ENCODE measurements at regions not wholly inside any gene's neighbourhood (a gene's known extent, or its start where the extent isn't known, plus 50 kb on each side); places are given as distances from the start of the nearest gene placed in this dataset.

- Histone ChIP-seq H3K27me3 (no peaks in the 10 kb centered on the region), H3K36me3 (no peaks in the 10 kb centered on the region), H3K4me1 (no peaks in the 10 kb centered on the region), H3K9me3 (no peaks in the 10 kb centered on the region), H3K27ac (no peak overlapping the region), H3K4me3 (no peak overlapping the region)
- TF ChIP-seq POLR2A (IDR thresholded peaks at IDR 0.05) (no peak), EP300 (IDR thresholded peaks at IDR 0.05) (no peak), POLR2AphosphoS5 (IDR thresholded peaks at IDR 0.05) (no peak), CTCF (IDR thresholded peaks at IDR 0.05) (no peak)
- intact Hi-C loops (cut with DNase I) = no loop called here
- 80 to 82% methylated on average over 1 of the region's 1 CpG for WGBS, 2 donors
- no peak for DNase-seq
Observed at GRCh38 chr9:30036558-30036957, 2347.9 kb upstream of the ACO1 start.

DNA sequence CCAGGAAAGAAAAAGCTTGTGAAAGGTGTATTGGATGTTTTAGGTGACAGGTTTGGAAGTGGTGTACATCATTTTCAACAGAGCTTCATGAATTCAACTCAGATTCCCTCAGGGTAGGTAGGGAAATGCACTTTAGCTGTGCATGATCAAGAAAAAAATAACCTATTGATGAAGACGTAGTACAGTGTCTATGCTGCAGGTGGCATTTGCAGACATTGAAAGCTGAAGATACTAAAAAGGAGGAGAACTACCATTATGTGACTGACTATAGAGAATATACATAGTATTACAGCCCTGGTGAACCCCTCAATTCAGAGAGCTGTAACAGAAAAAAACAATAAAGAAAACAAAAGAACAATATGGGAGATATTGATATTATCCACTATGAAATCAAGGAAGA, 2344.7 kb upstream of the ACO1 start:
- TF ChIP-seq POLR2A (IDR thresholded peaks at IDR 0.05) = no peak
- no peak for TF ChIP-seq CTCF (IDR thresholded peaks at IDR 0.05)
- TF ChIP-seq EP300 (IDR thresholded peaks at IDR 0.05) = no peak
- TF ChIP-seq POLR2AphosphoS5 (IDR thresholded peaks at IDR 0.05) = no peak
- no peak overlapping the region for H3K27ac ChIP-seq
- H3K27me3 ChIP-seq = no peaks in the 10 kb centered on the region
- H3K4me3 ChIP-seq = no peak overlapping the region
- H3K9me3 ChIP-seq = no peaks in the 10 kb centered on the region
- H3K4me1 ChIP-seq = no peaks in the 10 kb centered on the region
- no peaks in the 10 kb centered on the region for H3K36me3 ChIP-seq
- no peak for DNase-seq
- intact Hi-C loops (cut with DNase I) = no loop called here
- 35 to 51% methylated on average over 1 of the region's 1 CpG for WGBS, 2 donors

DNA sequence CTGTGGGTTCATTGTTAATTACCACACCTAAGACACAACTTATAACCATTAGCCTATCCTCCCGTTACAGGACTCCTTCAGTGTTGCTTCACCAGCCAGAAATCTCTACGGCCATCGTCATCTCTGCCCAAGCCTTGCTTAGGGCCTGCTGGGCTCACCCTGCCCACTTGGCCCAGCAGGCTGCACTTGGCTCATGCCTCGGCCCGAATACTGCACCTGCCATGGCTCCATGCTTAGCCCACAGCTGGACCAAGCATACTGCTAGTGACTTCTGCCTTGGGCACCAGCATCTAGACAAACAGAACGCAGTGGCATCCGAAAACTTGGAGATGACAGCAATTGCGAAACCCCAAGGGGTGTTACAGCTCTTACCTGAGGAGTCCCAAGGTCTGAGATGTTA, 2336.0 kb upstream of the ACO1 start:
- whole genome bisulfite sequencing, 2 donors = 78 to 93% methylated on average over 8 of the region's 8 CpGs
- TF ChIP-seq CTCF (IDR thresholded peaks at IDR 0.05) (no peak), EP300 (IDR thresholded peaks at IDR 0.05) (no peak), POLR2A (IDR thresholded peaks at IDR 0.05) (no peak), POLR2AphosphoS5 (IDR thresholded peaks at IDR 0.05) (no peak)

DNA sequence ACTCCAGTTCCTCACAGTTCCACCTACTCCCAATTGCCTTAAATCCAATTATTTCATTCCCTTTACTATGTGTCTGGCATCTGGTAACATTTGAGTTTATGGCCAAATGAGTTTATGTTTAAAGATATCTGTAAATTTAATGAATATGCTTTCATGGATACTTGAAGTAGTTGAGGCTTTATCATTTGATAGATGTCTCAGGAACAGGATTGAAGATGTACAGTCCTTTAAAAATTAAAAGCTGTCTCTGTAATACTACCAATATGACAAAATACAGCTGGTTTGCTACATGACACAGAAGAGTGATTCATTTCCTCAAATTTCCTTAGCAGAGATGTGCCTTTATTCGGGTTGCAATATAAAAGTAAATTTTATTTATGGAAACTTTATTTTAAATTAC, 2326.0 kb upstream of the ACO1 start:
- WGBS, 2 donors = 75 to 83% methylated on average over 1 of the region's 1 CpG
- no peak overlapping the region for H3K4me3 ChIP-seq
- intact Hi-C loops (cut with DNase I) = no loop called here
- no peaks in the 10 kb centered on the region for H3K9me3 ChIP-seq
- no peak for DNase-seq
- H3K36me3 ChIP-seq = no peaks in the 10 kb centered on the region
- no peak overlapping the region for H3K27ac ChIP-seq
- H3K27me3 ChIP-seq = no peaks in the 10 kb centered on the region
- TF ChIP-seq POLR2AphosphoS5 (IDR thresholded peaks at IDR 0.05) = no peak
- no peak for TF ChIP-seq POLR2A (IDR thresholded peaks at IDR 0.05)
- no peak for TF ChIP-seq EP300 (IDR thresholded peaks at IDR 0.05)
- no peaks in the 10 kb centered on the region for H3K4me1 ChIP-seq

More for the DNA sequence above, 2336.0 kb upstream of the ACO1 start:
- Histone ChIP-seq H3K36me3 (no peaks in the 10 kb centered on the region), H3K4me1 (no peaks in the 10 kb centered on the region), H3K9me3 (no peaks in the 10 kb centered on the region), H3K4me3 (no peak overlapping the region), H3K27ac (no peak overlapping the region), H3K27me3 (no peaks in the 10 kb centered on the region)
- intact Hi-C loops (cut with DNase I) = no loop called here
- no peak for DNase-seq

- Histone ChIP-seq H3K4me3 (no peak overlapping the region), H3K36me3 (no peaks in the 10 kb centered on the region), H3K9me3 (no peaks in the 10 kb centered on the region), H3K4me1 (no peaks in the 10 kb centered on the region), H3K27me3 (no peaks in the 10 kb centered on the region), H3K27ac (no peak overlapping the region)
- intact Hi-C loops (cut with DNase I) = no loop called here
- no peak for TF ChIP-seq EP300 (IDR thresholded peaks at IDR 0.05)
- TF ChIP-seq POLR2AphosphoS5 (IDR thresholded peaks at IDR 0.05) = no peak
- TF ChIP-seq CTCF (IDR thresholded peaks at IDR 0.05) = no peak
- no peak for TF ChIP-seq POLR2A (IDR thresholded peaks at IDR 0.05)
- no peak for DNase-seq
Observed at GRCh38 chr9:30060976-30061375, 2323.5 kb upstream of the ACO1 start.

Data from sigmoid colon (tissue), 6 donors.